Nephron progenitor cell (in vitro differentiated cells): ENCODE measurements at regions not wholly inside any gene's neighbourhood (a gene's known extent, or its start where the extent isn't known, plus 50 kb on each side); places are given as distances from the start of the nearest gene placed in this dataset.
"Not testable (repeated sequence)": the region's sequence is repeated elsewhere in the genome, so short reads cannot be mapped to it uniquely, and the experiment has no call there.

Source experiments
- DNase-seq: peaks from one replicate; pipeline ENCODE4 v3.0.0; 2021
- H3K27ac Mint-ChIP-seq: 2 replicates; pipeline ENCODE4 v1.8.0; 2021; ENCODE audit warnings: mild to moderate bottlenecking, moderate library complexity, mixed read lengths
- H3K27me3 Mint-ChIP-seq: 2 replicates; pipeline ENCODE4 v1.8.0; 2021; ENCODE audit warnings: mild to moderate bottlenecking, low read depth, mixed read lengths; ENCODE audit not compliant: poor library complexity
- H3K36me3 Mint-ChIP-seq: 2 replicates; pipeline ENCODE4 v1.8.0; 2021; ENCODE audit warnings: low read depth, mixed read lengths
- H3K4me1 Mint-ChIP-seq: 2 replicates; pipeline ENCODE4 v1.8.0; 2021; ENCODE audit warnings: mixed read lengths
- H3K4me3 Mint-ChIP-seq: 2 replicates; pipeline ENCODE4 v1.8.0; 2021; ENCODE audit warnings: mild to moderate bottlenecking, moderate library complexity, mixed read lengths
- H3K9me3 Mint-ChIP-seq: 2 replicates; pipeline ENCODE4 v1.8.0; 2021; ENCODE audit warnings: mild to moderate bottlenecking, moderate library complexity, mixed read lengths
- CTCF ChIP-seq: fragments of 200-600 bp; sonication (generic); IDR thresholded peaks from 2 replicates; pipeline ENCODE4 v1.5.0; 2021; ENCODE audit warnings: antibody characterized with exemption

GRCh38 chr10:81179805-81180452 is 642.2 kb downstream of the SH2D4B start:
- H3K36me3 Mint-ChIP-seq: no peaks in the 10 kb centered on the region
- peak; percentile 47 for TF ChIP-seq CTCF
- no peak for DNase-seq
- H3K27ac Mint-ChIP-seq: no peak overlapping the region
- H3K9me3 Mint-ChIP-seq: peaks cover 15% of the 10 kb centered on the region
- no peak overlapping the region for H3K4me3 Mint-ChIP-seq
- H3K4me1 Mint-ChIP-seq: peaks cover 6% of the 10 kb centered on the region
- H3K27me3 Mint-ChIP-seq: no peaks in the 10 kb centered on the region

- H3K27me3 Mint-ChIP-seq: no peaks in the 10 kb centered on the region
- H3K36me3 Mint-ChIP-seq: no peaks in the 10 kb centered on the region
- H3K4me3 Mint-ChIP-seq: no peak overlapping the region
- no peak for DNase-seq
- peaks cover 6% of the 10 kb centered on the region for H3K4me1 Mint-ChIP-seq
- H3K27ac Mint-ChIP-seq: no peak overlapping the region
- H3K9me3 Mint-ChIP-seq: peaks cover 7% of the 10 kb centered on the region
- TF ChIP-seq CTCF: no peak
These were observed 644.6 kb downstream of the SH2D4B start for GRCh38 chr10:81182296-81182695.

- Mint-ChIP-seq H3K9me3 (no peaks in the 10 kb centered on the region), H3K27ac (no peak overlapping the region)
These were observed 654.6 kb downstream of the SH2D4B start for GRCh38 chr10:81192221-81192788.

GRCh38 chr10:81200801-81201200 is 663.1 kb downstream of the SH2D4B start:
- no peak overlapping the region for H3K27ac Mint-ChIP-seq
- no peaks in the 10 kb centered on the region for H3K36me3 Mint-ChIP-seq
- no peak overlapping the region for H3K4me3 Mint-ChIP-seq
- no peaks in the 10 kb centered on the region for H3K4me1 Mint-ChIP-seq
- peaks cover 3% of the 10 kb centered on the region for H3K27me3 Mint-ChIP-seq
- TF ChIP-seq CTCF: no peak
- DNase-seq: no peak
- no peaks in the 10 kb centered on the region for H3K9me3 Mint-ChIP-seq

More at GRCh38 chr10:81192221-81192788, 654.6 kb downstream of the SH2D4B start:
- Mint-ChIP-seq H3K4me3 (no peak overlapping the region), H3K4me1 (no peaks in the 10 kb centered on the region), H3K27me3 (no peaks in the 10 kb centered on the region), H3K36me3 (no peaks in the 10 kb centered on the region)
- no peak for DNase-seq
- TF ChIP-seq CTCF: no peak

- not testable (repeated sequence) for H3K36me3 Mint-ChIP-seq, H3K4me1 Mint-ChIP-seq, DNase-seq, H3K9me3 Mint-ChIP-seq, H3K27me3 Mint-ChIP-seq, H3K27ac Mint-ChIP-seq, H3K4me3 Mint-ChIP-seq
These were observed 667.6 kb upstream of the NRG3 start for GRCh38 chr10:81207359-81207758.

- H3K27ac Mint-ChIP-seq: peak overlapping the region; percentile 3
- no peak for TF ChIP-seq CTCF
- H3K9me3 Mint-ChIP-seq: no peaks in the 10 kb centered on the region
- no peaks in the 10 kb centered on the region for H3K36me3 Mint-ChIP-seq
- H3K4me3 Mint-ChIP-seq: no peak overlapping the region
- no peaks in the 10 kb centered on the region for H3K4me1 Mint-ChIP-seq
- no peak for DNase-seq
- H3K27me3 Mint-ChIP-seq: peaks cover 4% of the 10 kb centered on the region
These were observed 661.6 kb upstream of the NRG3 start for GRCh38 chr10:81213370-81213769.
